ENCODE measurements at regions not wholly inside any gene's neighbourhood (a gene's known extent, or its start where the extent isn't known, plus 50 kb on each side); places are given as distances from the start of the nearest gene placed in this dataset.

- H3K27ac ChIP-seq (ENCODE audit: insufficient read length, low read depth, low read length), result peak overlapping the region; percentile 15
- no peak overlapping the region for H2BK15ac ChIP-seq (ENCODE audit: low read depth, low read length)
- Mint-ChIP-seq H3K27me3 (ENCODE audit: low read depth) (no peaks in the 10 kb centered on the region), H3K4me3 (peak overlapping the region; percentile 7 to 45; a peak in 4 of 5 replicates), H3K27ac (peak overlapping the region; percentile 63 to 90 (median 76); a peak in 5 of 7 replicates), H3K4me1 (peaks cover 30 to 31% of the 10 kb centered on the region in 2 experiments), H3K9me3 (no peaks in the 10 kb centered on the region), H3K36me3 (ENCODE audit: insufficient read depth in 1 of 3, low read depth in 3 of 3) (peaks cover 0 to 5% (median 0%) of the 10 kb centered on the region in 3 experiments; a peak in 1 of 7 replicates)
- no peak overlapping the region for H4K8ac ChIP-seq (replicated peaks; ENCODE audit: insufficient read length, low read depth, low read length)
- H2BK120ac ChIP-seq (ENCODE audit: low read depth, low read length, poor library complexity, severe bottlenecking), result no peak overlapping the region
- no peak overlapping the region for H3K18ac ChIP-seq (ENCODE audit: insufficient read length, low read depth, low read length)
- no peak overlapping the region for H4K5ac ChIP-seq (ENCODE audit: insufficient read length, low read depth, low read length)
- no peak overlapping the region for H3K23ac ChIP-seq (ENCODE audit: insufficient read length, low read depth, low read length)
- no peak overlapping the region for H2BK12ac ChIP-seq (ENCODE audit: insufficient read length, low read depth, low read length)
- H3K79me1 ChIP-seq (ENCODE audit: insufficient read depth, low read depth, low read length, poor library complexity, severe bottlenecking), result no peaks in the 10 kb centered on the region
- no peak overlapping the region for H2AFZ ChIP-seq (ENCODE audit: low read length)
- no peak overlapping the region for H3K14ac ChIP-seq (ENCODE audit: insufficient read depth, low read length)
- H3K4me2 ChIP-seq (ENCODE audit: insufficient read depth, insufficient read length, low read length), result peak overlapping the region; percentile 9
- no peak for DNase-seq
- H2BK20ac ChIP-seq (ENCODE audit: low read depth, low read length, poor library complexity, severe bottlenecking), result no peak overlapping the region
- H3K9me3 ChIP-seq (ENCODE audit: control insufficient read depth, low read depth, low read length), result no peaks in the 10 kb centered on the region
- H2AK5ac ChIP-seq (ENCODE audit: insufficient read length, low read length), result no peak overlapping the region
- TF ChIP-seq CTCF (conservative IDR thresholded peaks at IDR 0.05), result no peak
- no peaks in the 10 kb centered on the region for H3K23me2 ChIP-seq (ENCODE audit: insufficient read length, low read depth, low read length, poor library complexity, severe bottlenecking)
- H3K4me1 ChIP-seq (ENCODE audit: insufficient read depth, low read length), result peaks cover 11% of the 10 kb centered on the region
- no peak overlapping the region for H3K56ac ChIP-seq (ENCODE audit: insufficient read length, low read depth, low read length)
- H3T11ph ChIP-seq (ENCODE audit: low read length), result no peak overlapping the region
- no CpG with 5 or more reads among the region's 5 CpGs for WGBS (ENCODE audit: extremely low coverage, insufficient read length, low lambda C conversion rate)
- no peak overlapping the region for H3K4ac ChIP-seq (ENCODE audit: low read depth, low read length)
- no peak overlapping the region for H3K9ac ChIP-seq (ENCODE audit: extremely low read depth, insufficient read length, low read length)
- H4K20me1 ChIP-seq (ENCODE audit: control insufficient read depth, insufficient read depth, insufficient read length), result no peaks in the 10 kb centered on the region
- H3K79me2 ChIP-seq (ENCODE audit: insufficient read depth, low read length), result no peaks in the 10 kb centered on the region
- H3K27me3 ChIP-seq (ENCODE audit: insufficient read depth, low read length), result no peaks in the 10 kb centered on the region
- no peak overlapping the region for H2BK5ac ChIP-seq (ENCODE audit: insufficient read length, low read length)
- no peak overlapping the region for H4K91ac ChIP-seq (ENCODE audit: insufficient read length, low read depth, low read length)
Observed at GRCh38 chr19:33927789-33928457, 131.3 kb downstream of the KCTD15 start.

Data from H9 (cell line).